CD8-positive, alpha-beta memory T cell (primary cell): ENCODE measurements at regions not wholly inside any gene's neighbourhood (a gene's known extent, or its start where the extent isn't known, plus 50 kb on each side); places are given as distances from the start of the nearest gene placed in this dataset.

Experiments
- CTCF ChIA-PET: fragments of 350-600 bp; sonication (Branson Sonifier 250); formaldehyde crosslinking; loops from one replicate; lab custom pipeline; 2021; ENCODE audit warnings: antibody characterized with exemption; lab: Charles Lee
- POLR2A ChIA-PET: fragments of 350-600 bp; sonication (Branson Sonifier 250); formaldehyde crosslinking; loops from one replicate; lab custom pipeline; 2021; ENCODE audit warnings: antibody characterized with exemption; lab: Charles Lee
- DNase-seq, 5 donors: peaks; one replicate each; pipeline versions ENCODE4 v3.0.0 to v3.0.0-alpha.2; 2020 to 2022; ENCODE audit warnings: mixed read lengths in 1 of 5
- H3K27ac ChIP-seq: one replicate; pipeline ENCODE4 v1.7.0; 2013; ENCODE audit warnings: low read depth, mild to moderate bottlenecking, low read length, moderate library complexity
- H3K27me3 ChIP-seq: 2 replicates; pipeline ENCODE4 v1.7.0; 2013; ENCODE audit warnings: low read length, mild to moderate bottlenecking; ENCODE audit not compliant: insufficient read depth, poor library complexity, severe bottlenecking
- H3K36me3 ChIP-seq: 2 replicates; pipeline ENCODE4 v1.7.0; 2013; ENCODE audit warnings: mild to moderate bottlenecking, low read length, moderate library complexity; ENCODE audit not compliant: insufficient read depth
- H3K4me1 ChIP-seq: 2 replicates; pipeline ENCODE4 v1.7.0; 2013; ENCODE audit warnings: mild to moderate bottlenecking, low read length, moderate library complexity; ENCODE audit not compliant: insufficient read depth
- H3K4me3 ChIP-seq: 2 replicates; pipeline ENCODE4 v1.7.0; 2013; ENCODE audit warnings: mild to moderate bottlenecking, low read length
- H3K9me3 ChIP-seq: 2 replicates; pipeline ENCODE4 v1.7.0; 2013; ENCODE audit warnings: mild to moderate bottlenecking, low read length
- H3K27ac Mint-ChIP-seq, 8 donors: one replicate each; pipeline ENCODE4 v1.8.0; 2020 to 2021; ENCODE audit warnings: mixed read lengths in 8 of 8, mild to moderate bottlenecking in 6 of 8, inconsistent platforms in 3 of 8, moderate library complexity in 3 of 8
- H3K27me3 Mint-ChIP-seq, 2 donors: one replicate each; pipeline ENCODE4 v1.8.0; 2020 to 2021; ENCODE audit warnings: mixed read lengths in 2 of 2, mild to moderate bottlenecking in 1 of 2, moderate library complexity in 1 of 2
- H3K36me3 Mint-ChIP-seq, 3 donors: one replicate each; pipeline ENCODE4 v1.8.0; 2020 to 2021; ENCODE audit warnings: mixed read lengths in 3 of 3, inconsistent platforms in 1 of 3, mild to moderate bottlenecking in 1 of 3
- H3K4me1 Mint-ChIP-seq, 3 donors: one replicate each; pipeline ENCODE4 v1.8.0; 2020 to 2021; ENCODE audit warnings: mixed read lengths in 3 of 3, inconsistent platforms in 1 of 3, mild to moderate bottlenecking in 1 of 3
- H3K4me3 Mint-ChIP-seq, 7 donors: one replicate each; pipeline ENCODE4 v1.8.0; 2020 to 2021; ENCODE audit warnings: mixed read lengths in 7 of 7, mild to moderate bottlenecking in 6 of 7, moderate library complexity in 4 of 7, inconsistent platforms in 2 of 7
- H3K9me3 Mint-ChIP-seq, 5 donors: one replicate each; pipeline ENCODE4 v1.8.0; 2020 to 2022; ENCODE audit warnings: mixed read lengths in 5 of 5, mild to moderate bottlenecking in 3 of 5, moderate library complexity in 2 of 5, inconsistent platforms in 1 of 5

DNA sequence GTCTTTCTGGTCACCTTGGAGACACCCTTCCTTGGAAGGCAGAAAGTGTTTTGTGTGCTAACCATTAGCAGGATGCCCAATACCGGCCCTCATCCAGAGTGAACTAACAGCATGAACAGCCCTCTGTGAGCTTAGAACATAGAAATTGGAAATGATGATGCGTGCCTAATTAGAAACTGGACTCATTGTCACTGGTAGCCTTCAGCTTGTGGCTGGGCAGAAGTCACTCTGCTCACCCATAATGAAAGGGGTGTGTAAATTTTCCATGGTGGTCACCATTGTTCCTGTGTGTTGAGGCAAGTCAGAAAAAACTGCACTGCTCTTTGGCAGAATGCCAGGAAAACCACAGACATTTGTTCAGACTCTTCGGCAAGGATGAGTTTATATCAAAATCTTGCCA, 74.7 kb upstream of the CNTN4 start:
- no peak overlapping the region for H3K27ac Mint-ChIP-seq
- no peak overlapping the region for H3K4me3 ChIP-seq
- H3K36me3 ChIP-seq, result no peaks in the 10 kb centered on the region
- no peak overlapping the region for H3K27ac ChIP-seq
- no peak overlapping the region for H3K4me3 Mint-ChIP-seq
- CTCF ChIA-PET, result no interaction called here
- no peaks in the 10 kb centered on the region for H3K4me1 Mint-ChIP-seq
- H3K9me3 Mint-ChIP-seq, result peaks cover 0 to 12% (median 5%) of the 10 kb centered on the region in 5 donors
- POLR2A ChIA-PET, result no interaction called here
- H3K27me3 Mint-ChIP-seq, result peaks cover 0 to 2% of the 10 kb centered on the region in 2 donors
- no peak for DNase-seq
- no peaks in the 10 kb centered on the region for H3K36me3 Mint-ChIP-seq
- H3K4me1 ChIP-seq, result no peaks in the 10 kb centered on the region
- H3K9me3 ChIP-seq, result no peaks in the 10 kb centered on the region
- no peaks in the 10 kb centered on the region for H3K27me3 ChIP-seq

DNA sequence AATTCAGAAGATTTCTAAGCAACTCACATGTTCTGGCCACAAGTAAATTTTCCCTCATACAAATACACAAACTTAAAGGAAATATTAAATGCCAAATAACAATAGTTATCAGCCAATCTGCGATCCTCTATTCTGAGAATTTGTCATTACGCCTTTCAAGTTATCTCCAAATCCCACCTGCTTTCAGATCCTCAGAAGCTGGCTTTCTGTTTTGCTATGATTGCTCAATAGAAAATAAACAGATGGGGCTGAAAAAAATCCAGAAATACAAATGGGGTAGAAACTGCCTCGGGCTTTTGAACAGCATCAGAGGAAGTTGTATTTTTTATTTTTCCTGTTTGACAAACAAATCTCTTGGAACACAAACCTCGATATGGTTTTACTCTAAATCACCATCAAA, 74.0 kb upstream of the CNTN4 start:
- no peak for DNase-seq
- CTCF ChIA-PET, result no interaction called here
- Mint-ChIP-seq H3K9me3 (peaks cover 0 to 18% (median 10%) of the 10 kb centered on the region in 5 donors), H3K4me3 (no peak overlapping the region), H3K4me1 (no peaks in the 10 kb centered on the region), H3K27me3 (peaks cover 0 to 2% of the 10 kb centered on the region in 2 donors), H3K36me3 (no peaks in the 10 kb centered on the region), H3K27ac (no peak overlapping the region)
- Histone ChIP-seq H3K4me1 (no peaks in the 10 kb centered on the region), H3K27ac (no peak overlapping the region), H3K27me3 (no peaks in the 10 kb centered on the region), H3K9me3 (no peaks in the 10 kb centered on the region), H3K4me3 (no peak overlapping the region), H3K36me3 (no peaks in the 10 kb centered on the region)
- POLR2A ChIA-PET, result no interaction called here

DNA sequence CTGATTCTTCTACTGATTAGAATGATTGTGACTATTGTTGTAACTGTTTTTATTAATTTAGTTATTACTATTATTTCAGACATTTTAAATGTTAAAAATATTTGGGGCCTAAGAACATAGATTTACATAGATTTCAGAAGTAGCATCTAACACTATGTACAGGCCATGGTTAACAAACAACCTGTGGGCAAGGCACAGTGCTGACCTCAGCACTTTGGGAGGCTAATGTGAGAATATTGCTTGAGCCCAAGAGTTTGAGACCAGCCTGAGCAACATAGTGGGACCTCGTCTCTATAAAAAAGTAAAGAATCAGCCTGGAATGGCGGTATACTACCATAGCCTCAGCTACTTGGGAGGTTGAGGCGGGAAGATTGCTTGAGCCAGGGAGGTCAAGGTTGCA, 69.1 kb upstream of the CNTN4 start:
- ChIA-PET POLR2A (no interaction called here), CTCF (no interaction called here)
- Mint-ChIP-seq H3K36me3 (no peaks in the 10 kb centered on the region), H3K4me3 (no peak overlapping the region), H3K27me3 (no peaks in the 10 kb centered on the region), H3K4me1 (no peaks in the 10 kb centered on the region), H3K9me3 (peaks cover 2 to 18% (median 10%) of the 10 kb centered on the region in 5 donors), H3K27ac (peak overlapping the region in 1 of 8 donors; percentile 62)
- H3K9me3 ChIP-seq, result no peaks in the 10 kb centered on the region
- DNase-seq, result no peak
- no peak overlapping the region for H3K27ac ChIP-seq
- no peak overlapping the region for H3K4me3 ChIP-seq
- no peaks in the 10 kb centered on the region for H3K27me3 ChIP-seq
- no peaks in the 10 kb centered on the region for H3K4me1 ChIP-seq
- H3K36me3 ChIP-seq, result no peaks in the 10 kb centered on the region

DNA sequence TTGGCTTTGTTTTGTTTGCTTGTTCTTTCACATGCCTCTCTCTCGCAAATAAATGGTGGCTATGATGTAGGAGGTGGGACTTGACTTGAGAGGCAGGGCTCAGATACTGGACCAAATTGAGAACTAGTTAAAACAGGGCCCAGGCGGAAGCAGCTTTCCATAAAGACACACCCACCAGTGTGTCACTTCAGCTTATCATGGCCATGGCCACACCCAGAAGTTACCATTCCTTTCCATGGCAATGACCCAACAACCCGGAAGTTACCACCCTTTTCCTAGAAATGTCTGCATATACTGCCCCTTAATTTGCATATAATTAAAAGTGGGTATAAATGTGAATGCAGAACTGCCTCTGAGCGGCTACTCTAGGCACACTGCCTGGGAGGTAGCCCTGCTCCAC, 62.6 kb upstream of the CNTN4 start:
- Mint-ChIP-seq H3K27ac (peak overlapping the region in 1 of 8 donors; percentile 16), H3K36me3 (no peaks in the 10 kb centered on the region), H3K27me3 (no peaks in the 10 kb centered on the region), H3K9me3 (peaks cover 2 to 12% (median 3%) of the 10 kb centered on the region in 5 donors), H3K4me3 (peak overlapping the region in 1 of 7 donors; percentile 14), H3K4me1 (no peaks in the 10 kb centered on the region)
- Histone ChIP-seq H3K4me1 (no peaks in the 10 kb centered on the region), H3K36me3 (no peaks in the 10 kb centered on the region), H3K4me3 (no peak overlapping the region), H3K27me3 (no peaks in the 10 kb centered on the region), H3K27ac (no peak overlapping the region), H3K9me3 (no peaks in the 10 kb centered on the region)
- POLR2A ChIA-PET, result no interaction called here
- no peak for DNase-seq
- CTCF ChIA-PET, result no interaction called here

DNA sequence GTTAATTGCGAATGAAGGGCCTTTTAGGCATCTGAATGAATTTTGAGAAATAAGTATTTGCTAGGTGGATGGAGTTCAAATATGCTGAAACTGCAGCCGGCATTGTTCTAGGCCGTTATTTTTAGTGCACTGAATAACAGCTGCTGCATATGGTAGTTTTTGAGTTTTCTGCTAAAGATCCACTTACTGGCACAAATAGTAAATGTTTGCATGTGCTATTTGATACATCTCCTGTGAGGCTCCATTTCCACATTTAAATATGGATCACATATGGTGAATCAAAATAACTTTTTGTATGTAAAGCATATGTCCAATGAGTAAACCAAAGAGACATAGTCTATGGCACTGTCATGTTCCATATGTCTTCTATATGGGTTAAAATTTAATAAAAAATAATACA, 56.7 kb upstream of the CNTN4 start:
- no peaks in the 10 kb centered on the region for H3K9me3 ChIP-seq
- ChIA-PET CTCF (no interaction called here), POLR2A (no interaction called here)
- no peaks in the 10 kb centered on the region for H3K27me3 ChIP-seq
- H3K4me3 ChIP-seq, result no peak overlapping the region
- no peaks in the 10 kb centered on the region for H3K36me3 ChIP-seq
- no peaks in the 10 kb centered on the region for H3K36me3 Mint-ChIP-seq
- no peaks in the 10 kb centered on the region for H3K4me1 ChIP-seq
- no peak for DNase-seq
- no peak overlapping the region for H3K4me3 Mint-ChIP-seq
- no peaks in the 10 kb centered on the region for H3K4me1 Mint-ChIP-seq
- H3K27me3 Mint-ChIP-seq, result no peaks in the 10 kb centered on the region
- no peak overlapping the region for H3K27ac ChIP-seq
- H3K27ac Mint-ChIP-seq, result no peak overlapping the region
- H3K9me3 Mint-ChIP-seq, result peaks cover 0 to 2% (median 0%) of the 10 kb centered on the region in 5 donors
